Parathyroid adenoma (tissue), 2 donors: ENCODE measurements at regions not wholly inside any gene's neighbourhood (a gene's known extent, or its start where the extent isn't known, plus 50 kb on each side); places are given as distances from the start of the nearest gene placed in this dataset.

ENCODE experiments used
- H2AFZ ChIP-seq: fragments of 300-600 bp; sonication (generic); one replicate; pipeline ENCODE4 v1.7.0; 2017; ENCODE audit warnings: antibody characterized with exemption, mild to moderate bottlenecking
- H3K27ac ChIP-seq: fragments of 300-600 bp; sonication (generic); one replicate; pipeline ENCODE4 v1.7.0; 2017
- H3K27me3 ChIP-seq: fragments of 300-600 bp; sonication (generic); one replicate; pipeline ENCODE4 v1.7.0; 2017; ENCODE audit warnings: low read length; ENCODE audit not compliant: control insufficient read depth, insufficient read depth
- H3K36me3 ChIP-seq: fragments of 300-600 bp; sonication (generic); one replicate; pipeline ENCODE4 v1.7.0; 2017; ENCODE audit warnings: low read length; ENCODE audit not compliant: control insufficient read depth, insufficient read depth
- H3K4me1 ChIP-seq: fragments of 300-600 bp; sonication (generic); one replicate; pipeline ENCODE4 v1.7.0; 2017; ENCODE audit warnings: control low read depth
- H3K4me2 ChIP-seq: fragments of 300-600 bp; sonication (generic); one replicate; pipeline ENCODE4 v1.7.0; 2017; ENCODE audit warnings: low read length
- H3K4me3 ChIP-seq: fragments of 300-600 bp; sonication (generic); one replicate; pipeline ENCODE4 v1.7.0; 2017; ENCODE audit warnings: low read depth, low read length
- H3K79me2 ChIP-seq: fragments of 300-600 bp; sonication (generic); one replicate; pipeline ENCODE4 v1.7.0; 2017; ENCODE audit warnings: control low read depth
- H3K9ac ChIP-seq: fragments of 300-600 bp; sonication (generic); one replicate; pipeline ENCODE4 v1.7.0; 2017; ENCODE audit warnings: mild to moderate bottlenecking
- H3K9me3 ChIP-seq: fragments of 300-600 bp; sonication (generic); one replicate; pipeline ENCODE4 v1.7.0; 2017; ENCODE audit warnings: low read length; ENCODE audit not compliant: control insufficient read depth
- TF ChIP-seq, protein P1 (sequence below): fragments of 300-600 bp; sonication (generic); IDR thresholded peaks from one replicate; pipeline ENCODE4 v1.7.0; 2017; ENCODE audit warnings: antibody characterized with exemption, mild to moderate bottlenecking
- donor health status: primary hyperparathyroidism.

DNA sequence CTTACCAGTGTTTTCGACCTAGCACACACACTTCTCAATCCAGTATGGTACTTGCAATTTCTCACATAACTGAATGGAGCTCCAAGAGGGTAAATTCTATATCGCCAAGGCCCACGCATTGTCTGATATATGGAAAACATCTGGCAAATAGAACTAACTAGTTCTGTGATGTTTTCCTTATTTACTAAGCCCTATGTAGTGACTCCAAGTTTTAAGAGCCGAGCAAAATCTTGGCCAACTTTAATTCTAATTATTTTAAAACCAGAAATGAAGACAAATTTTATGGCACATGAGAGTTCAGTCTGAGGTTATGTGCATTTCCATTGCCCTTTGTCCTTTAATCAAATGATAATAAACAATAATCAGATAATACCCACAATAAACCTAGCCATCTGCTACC is 1119.7 kb upstream of the CNTNAP5 start:
- no peaks in the 10 kb centered on the region for H3K36me3 ChIP-seq
- no peaks in the 10 kb centered on the region for H3K9me3 ChIP-seq
- H3K4me2 ChIP-seq: no peak overlapping the region
- no peak overlapping the region for H3K4me3 ChIP-seq
- H3K4me1 ChIP-seq: no peaks in the 10 kb centered on the region
- H3K9ac ChIP-seq: no peak overlapping the region
- H3K27ac ChIP-seq: no peak overlapping the region
- H2AFZ ChIP-seq: no peak overlapping the region
- TF ChIP-seq, protein P1, sequence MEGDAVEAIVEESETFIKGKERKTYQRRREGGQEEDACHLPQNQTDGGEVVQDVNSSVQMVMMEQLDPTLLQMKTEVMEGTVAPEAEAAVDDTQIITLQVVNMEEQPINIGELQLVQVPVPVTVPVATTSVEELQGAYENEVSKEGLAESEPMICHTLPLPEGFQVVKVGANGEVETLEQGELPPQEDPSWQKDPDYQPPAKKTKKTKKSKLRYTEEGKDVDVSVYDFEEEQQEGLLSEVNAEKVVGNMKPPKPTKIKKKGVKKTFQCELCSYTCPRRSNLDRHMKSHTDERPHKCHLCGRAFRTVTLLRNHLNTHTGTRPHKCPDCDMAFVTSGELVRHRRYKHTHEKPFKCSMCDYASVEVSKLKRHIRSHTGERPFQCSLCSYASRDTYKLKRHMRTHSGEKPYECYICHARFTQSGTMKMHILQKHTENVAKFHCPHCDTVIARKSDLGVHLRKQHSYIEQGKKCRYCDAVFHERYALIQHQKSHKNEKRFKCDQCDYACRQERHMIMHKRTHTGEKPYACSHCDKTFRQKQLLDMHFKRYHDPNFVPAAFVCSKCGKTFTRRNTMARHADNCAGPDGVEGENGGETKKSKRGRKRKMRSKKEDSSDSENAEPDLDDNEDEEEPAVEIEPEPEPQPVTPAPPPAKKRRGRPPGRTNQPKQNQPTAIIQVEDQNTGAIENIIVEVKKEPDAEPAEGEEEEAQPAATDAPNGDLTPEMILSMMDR: no peak
- H3K79me2 ChIP-seq: no peaks in the 10 kb centered on the region
- no peaks in the 10 kb centered on the region for H3K27me3 ChIP-seq

DNA sequence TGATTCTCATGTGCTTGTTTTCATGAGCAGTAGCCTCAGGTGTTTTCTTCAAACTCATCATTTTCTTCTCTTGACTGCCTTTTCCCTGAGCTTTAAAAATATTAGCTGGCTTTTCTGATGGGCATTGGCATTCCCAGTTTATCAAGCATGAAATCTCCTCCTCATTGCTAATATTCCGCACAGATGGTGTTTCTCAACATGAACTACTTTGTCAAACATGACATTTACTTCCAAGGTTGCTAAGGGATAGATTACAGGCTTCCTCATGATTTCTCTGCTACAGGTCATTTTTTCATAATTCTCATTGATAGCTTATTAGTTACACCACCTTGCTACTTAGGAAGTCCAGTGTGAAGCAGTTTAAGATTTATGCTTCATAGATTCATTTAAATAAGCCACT is 1116.9 kb upstream of the CNTNAP5 start:
- TF ChIP-seq, protein P1: no peak
- Histone ChIP-seq H3K4me2 (no peak overlapping the region), H3K27ac (no peak overlapping the region)

DNA sequence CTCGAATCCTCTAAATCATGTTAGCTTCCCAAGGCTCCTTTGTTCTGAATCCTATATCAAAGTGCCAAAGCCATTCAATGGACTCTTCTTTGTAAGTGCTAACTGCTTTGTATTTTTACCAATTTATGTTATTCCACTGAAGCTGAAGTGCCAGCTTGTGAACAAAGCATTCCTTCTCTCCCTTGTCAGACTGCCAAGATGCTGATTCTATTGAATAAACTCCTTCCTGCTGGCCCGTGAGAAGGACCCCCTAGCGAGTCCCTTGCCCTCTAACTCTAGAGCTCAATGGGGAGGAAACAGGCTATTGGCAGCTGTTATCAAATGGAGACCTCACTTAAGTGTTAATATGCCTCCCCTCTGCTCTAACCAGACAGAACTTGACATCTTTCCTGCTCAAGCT is 1097.9 kb upstream of the CNTNAP5 start:
- H2AFZ ChIP-seq: no peak overlapping the region
- H3K4me1 ChIP-seq: no peaks in the 10 kb centered on the region
- no peaks in the 10 kb centered on the region for H3K36me3 ChIP-seq
- H3K79me2 ChIP-seq: no peaks in the 10 kb centered on the region
- no peak overlapping the region for H3K4me2 ChIP-seq
- no peaks in the 10 kb centered on the region for H3K9me3 ChIP-seq
- TF ChIP-seq, protein P1: no peak
- H3K27me3 ChIP-seq: no peaks in the 10 kb centered on the region
- H3K4me3 ChIP-seq: no peak overlapping the region
- H3K27ac ChIP-seq: no peak overlapping the region
- H3K9ac ChIP-seq: no peak overlapping the region

More for the DNA sequence above, 1116.9 kb upstream of the CNTNAP5 start:
- no peaks in the 10 kb centered on the region for H3K4me1 ChIP-seq
- no peak overlapping the region for H3K9ac ChIP-seq
- no peak overlapping the region for H3K4me3 ChIP-seq
- no peak overlapping the region for H2AFZ ChIP-seq
- no peaks in the 10 kb centered on the region for H3K79me2 ChIP-seq
- H3K9me3 ChIP-seq: no peaks in the 10 kb centered on the region
- no peaks in the 10 kb centered on the region for H3K27me3 ChIP-seq
- H3K36me3 ChIP-seq: no peaks in the 10 kb centered on the region

DNA sequence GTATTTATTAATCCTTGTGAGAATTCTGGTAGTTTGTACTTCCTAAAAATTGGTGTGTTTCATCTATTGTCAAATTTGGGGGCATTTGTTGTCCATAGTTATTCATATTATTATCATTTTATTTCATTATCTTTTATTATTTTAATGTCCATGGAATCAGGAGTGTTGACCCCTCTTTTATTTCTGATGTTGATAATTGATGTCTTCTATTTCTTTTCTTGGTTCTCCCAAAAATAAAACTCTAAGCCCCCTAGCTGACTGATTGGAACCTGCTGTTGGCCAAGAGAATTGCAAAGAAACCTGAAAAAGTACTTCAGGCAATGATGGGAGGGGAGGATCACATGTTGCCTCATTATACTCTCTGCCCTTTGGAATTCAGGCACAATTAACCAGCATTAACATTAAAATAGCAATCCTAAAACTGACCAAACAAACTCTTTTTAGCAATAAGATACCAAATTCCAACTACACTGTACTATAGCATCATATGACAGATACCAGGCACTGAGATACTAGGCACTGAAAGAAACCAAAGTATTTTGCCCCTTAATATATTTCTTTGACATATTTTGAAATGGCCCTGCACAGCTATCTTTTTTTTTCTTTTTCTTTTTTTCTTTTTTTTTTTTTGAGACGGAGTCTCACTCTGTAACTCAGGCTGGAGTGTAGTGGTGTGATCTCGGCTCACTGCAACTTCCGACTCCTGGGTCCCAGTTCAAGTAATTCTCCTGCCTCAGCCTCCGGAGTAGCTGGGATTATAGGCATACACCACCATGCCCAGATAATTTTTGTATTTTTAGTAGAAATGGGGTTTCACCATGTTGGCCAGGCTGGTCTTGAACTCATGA is 1097.2 kb upstream of the CNTNAP5 start:
- Histone ChIP-seq H3K9me3 (no peaks in the 10 kb centered on the region), H3K36me3 (no peaks in the 10 kb centered on the region), H2AFZ (no peak overlapping the region)

More for the DNA sequence above, 1097.2 kb upstream of the CNTNAP5 start:
- Histone ChIP-seq H3K4me2 (no peak overlapping the region), H3K4me3 (no peak overlapping the region), H3K79me2 (no peaks in the 10 kb centered on the region), H3K27me3 (no peaks in the 10 kb centered on the region), H3K9ac (no peak overlapping the region), H3K4me1 (no peaks in the 10 kb centered on the region), H3K27ac (no peak overlapping the region)
- TF ChIP-seq, protein P1: no peak
